GM12878 (cell line): ENCODE measurements at regions not wholly inside any gene's neighbourhood (a gene's known extent, or its start where the extent isn't known, plus 50 kb on each side); places are given as distances from the start of the nearest gene placed in this dataset.

ENCODE experiments used
- ATAC-seq: fragments of 200-7000 bp; cut with Tn5 transposase; 3 replicates; pipeline ENCODE4 v1.9.1; 2020; ENCODE audit warnings: mild to moderate bottlenecking, moderate library complexity
- BruUV-seq: library from RNA; stranded (reverse); fragments of 400-500 nt; replicated peaks from 2 replicates; lab custom pipeline; 2021; lab: Mats Ljungman, UMichigan
- CTCF ChIA-PET: fragments of 300-600 bp; sonication (Branson Sonifier 250); formaldehyde crosslinking; extraction: SDS; loops from one replicate; lab custom pipeline; 2021; ENCODE audit warnings: inconsistent platforms; lab: Yijun Ruan, JAX
- POLR2A ChIA-PET: fragments of 350-600 bp; formaldehyde crosslinking; extraction: SDS; loops from one replicate; lab custom pipeline; 2021; ENCODE audit warnings: inconsistent platforms; lab: Charles Lee
- RAD21 ChIA-PET: fragments of 300-600 bp; sonication (Branson Sonifier 250); formaldehyde crosslinking; loops from one replicate; lab custom pipeline; 2023; ENCODE audit warnings: antibody characterized with exemption; ENCODE audit not compliant: unreplicated experiment; lab: Charles Lee
- SMC1A ChIA-PET: fragments of 300-600 bp; sonication (Branson Sonifier 250); formaldehyde crosslinking; loops from one replicate; lab custom pipeline; 2023; ENCODE audit not compliant: unreplicated experiment, uncharacterized antibody; lab: Charles Lee
- DNase-seq: peaks from one replicate; pipeline ENCODE4 v3.0.0-alpha.2; 2011; ENCODE audit warnings: low read depth, low spot score
- FAIRE-seq: peaks from 3 replicates; lab custom pipeline; 2011; peaks lifted over from hg19 to GRCh38; lab: Jason Lieb, UNC
- H2AFZ ChIP-seq: 2 replicates; pipeline ENCODE4 v1.6.0; 2011; ENCODE audit warnings: low read depth, low read length, control low read depth; ENCODE audit not compliant: control insufficient read depth
- H3K27ac ChIP-seq: 2 replicates; pipeline ENCODE4 v1.5.1; 2011; ENCODE audit warnings: control low read depth; ENCODE audit not compliant: control insufficient read depth, insufficient read depth
- H3K27me3 ChIP-seq, 2 experiments: replicated peaks in 1 of 2; 2 replicates each; pipeline versions ENCODE4 v1.6.0 to v1.6.1; 2011; ENCODE audit warnings: low read length in 1 of 2; ENCODE audit not compliant: control insufficient read depth in 2 of 2, insufficient read depth in 2 of 2
- H3K36me3 ChIP-seq, 2 experiments: 2 replicates each; pipeline ENCODE4 v1.5.1; 2011; ENCODE audit warnings: low read length in 1 of 2; ENCODE audit not compliant: control insufficient read depth in 2 of 2, insufficient read depth in 2 of 2
- H3K4me1 ChIP-seq: 2 replicates; pipeline ENCODE4 v1.6.1; 2011; ENCODE audit warnings: mild to moderate bottlenecking, low read length, moderate library complexity, mixed read lengths; ENCODE audit not compliant: control insufficient read depth, insufficient read depth
- H3K4me2 ChIP-seq: 2 replicates; pipeline ENCODE4 v1.6.0; 2011; ENCODE audit warnings: control low read depth; ENCODE audit not compliant: control insufficient read depth, insufficient read depth
- H3K4me3 ChIP-seq: fragments of 200-600 bp; sonication (generic); 2 replicates; pipeline ENCODE4 v1.5.1; 2016
- H3K79me2 ChIP-seq: 2 replicates; pipeline ENCODE4 v1.6.0; 2011; ENCODE audit warnings: low read length; ENCODE audit not compliant: control insufficient read depth, insufficient read depth
- H3K9ac ChIP-seq: 2 replicates; pipeline ENCODE4 v1.8.0; 2011; ENCODE audit warnings: low read length, control low read depth, mixed read lengths; ENCODE audit not compliant: control insufficient read depth, insufficient read depth
- H3K9me3 ChIP-seq: replicated peaks from 3 replicates; pipeline ENCODE4 v1.5.1; 2011; ENCODE audit warnings: mild to moderate bottlenecking, low read length; ENCODE audit not compliant: control insufficient read depth, insufficient read depth
- H4K20me1 ChIP-seq: 2 replicates; pipeline ENCODE4 v1.6.0; 2011; ENCODE audit not compliant: control insufficient read depth, insufficient read depth
- KAT2A ChIP-seq: conservative IDR thresholded peaks from 2 replicates; pipeline ENCODE4 v1.6.1; 2011; ENCODE audit warnings: low read depth, low read length; ENCODE audit not compliant: control insufficient read depth
- NFIC ChIP-seq: IDR thresholded peaks from 2 replicates; pipeline ENCODE4 v1.6.1; 2012; ENCODE audit warnings: low read depth, mild to moderate bottlenecking, inconsistent platforms, low read length, moderate library complexity
- NFXL1 ChIP-seq: fragments of 450-650 bp; IDR thresholded peaks from 2 replicates; pipeline ENCODE4 v1.6.1; 2017; ENCODE audit warnings: antibody characterized with exemption, mild to moderate bottlenecking, borderline replicate concordance
- RUNX3 ChIP-seq: IDR thresholded peaks from 2 replicates; pipeline ENCODE4 v1.6.1; 2012; ENCODE audit warnings: low read length, inconsistent platforms
- SMC3 ChIP-seq: IDR thresholded peaks from 2 replicates; pipeline ENCODE4 v1.6.1; 2011; ENCODE audit warnings: low read length, improper control_type of control experiment, borderline replicate concordance
- STAT3 ChIP-seq: IDR thresholded peaks from 2 replicates; pipeline ENCODE4 v1.6.1; 2011; ENCODE audit warnings: low read depth, low read length, improper control_type of control experiment
- YBX1 ChIP-seq: fragments of 450-650 bp; IDR thresholded peaks from 2 replicates; pipeline ENCODE4 v1.6.1; 2016; ENCODE audit warnings: antibody characterized with exemption
- ZBED1 ChIP-seq: IDR thresholded peaks from 2 replicates; pipeline ENCODE4 v1.6.1; 2016; ENCODE audit warnings: borderline replicate concordance
- ZNF207 ChIP-seq: fragments of 450-650 bp; IDR thresholded peaks from 2 replicates; pipeline ENCODE4 v1.6.1; 2014; ENCODE audit warnings: antibody characterized with exemption, mild to moderate bottlenecking, borderline replicate concordance
- WGBS: methylation state at CpG from one replicate; pipeline ENCODE4 v1.1.6; 2016; ENCODE audit warnings: low lambda C conversion rate; ENCODE audit not compliant: insufficient replicate concordance, insufficient coverage; ENCODE audit errors: missing lambda C conversion rate; 5-methylcytosine and 5-hydroxymethylcytosine counted together
- in situ Hi-C: fragments of 300-500 bp; cut with MboI; formaldehyde crosslinking; loops from 9 replicates; pipeline ENCODE4 v1.14.3; 2018; ENCODE audit warnings: mixed read lengths
- intact Hi-C: fragments of 100-400 bp; cut with micrococcal nuclease; formaldehyde crosslinking; loops from one replicate; pipeline ENCODE4 v1.14.2; 2022; ENCODE audit not compliant: unreplicated experiment
- TF ChIP-seq, protein P1 (sequence below): fragments of 450-650 bp; IDR thresholded peaks from 2 replicates; pipeline ENCODE4 v1.6.1; 2016; ENCODE audit warnings: mild to moderate bottlenecking, moderate library complexity, borderline replicate concordance
- TF ChIP-seq, protein P2 (sequence below): fragments of 450-650 bp; conservative IDR thresholded peaks from 2 replicates; pipeline ENCODE4 v1.6.1; 2017; ENCODE audit warnings: mild to moderate bottlenecking, moderate library complexity
- TF ChIP-seq, protein P3 (sequence below): IDR thresholded peaks from 2 replicates; pipeline ENCODE4 v1.6.1; 2012; ENCODE audit warnings: low read depth, low read length, improper control_type of control experiment
- TF ChIP-seq, protein P4 (sequence below): IDR thresholded peaks from 2 replicates; pipeline ENCODE4 v1.6.1; 2011; ENCODE audit warnings: mild to moderate bottlenecking, low read depth, low read length, moderate library complexity; ENCODE audit not compliant: insufficient replicate concordance

DNA sequence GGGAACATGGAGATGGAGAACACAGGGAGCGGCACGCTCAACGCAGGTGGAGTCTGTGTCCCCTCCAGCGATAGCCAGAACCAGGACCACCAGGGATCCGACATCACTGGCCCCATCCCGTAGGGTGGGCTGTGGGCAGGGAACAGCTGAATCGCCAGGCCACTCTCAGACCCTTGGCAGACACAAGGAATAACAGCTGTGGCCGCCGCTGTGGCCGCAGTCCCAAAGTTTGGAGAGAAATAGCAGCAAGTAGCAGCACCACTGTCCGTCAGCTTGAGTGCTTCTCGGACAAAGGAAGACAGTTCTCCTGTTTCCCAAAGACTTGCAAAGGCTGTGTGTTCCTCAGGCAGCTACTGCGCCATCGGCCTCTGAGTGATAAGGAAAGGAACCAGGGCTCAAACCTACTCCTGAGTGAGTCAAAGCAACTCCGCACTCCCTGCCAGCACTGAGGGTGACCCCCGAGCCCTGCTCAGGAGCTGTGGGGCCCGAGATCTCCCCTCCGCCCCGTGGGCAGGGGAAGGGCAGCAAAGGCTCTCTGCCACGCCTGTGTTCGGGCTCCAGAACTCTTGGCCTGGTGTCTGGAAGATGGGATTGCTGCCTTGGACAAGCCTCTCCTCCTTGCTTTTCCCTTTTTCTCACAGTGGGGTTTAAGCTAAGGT, 82.3 kb upstream of the FAM20C start (continued):
- TF ChIP-seq ZBED1 (no peak), ZNF207 (no peak), YBX1 (no peak), KAT2A (no peak)

DNA sequence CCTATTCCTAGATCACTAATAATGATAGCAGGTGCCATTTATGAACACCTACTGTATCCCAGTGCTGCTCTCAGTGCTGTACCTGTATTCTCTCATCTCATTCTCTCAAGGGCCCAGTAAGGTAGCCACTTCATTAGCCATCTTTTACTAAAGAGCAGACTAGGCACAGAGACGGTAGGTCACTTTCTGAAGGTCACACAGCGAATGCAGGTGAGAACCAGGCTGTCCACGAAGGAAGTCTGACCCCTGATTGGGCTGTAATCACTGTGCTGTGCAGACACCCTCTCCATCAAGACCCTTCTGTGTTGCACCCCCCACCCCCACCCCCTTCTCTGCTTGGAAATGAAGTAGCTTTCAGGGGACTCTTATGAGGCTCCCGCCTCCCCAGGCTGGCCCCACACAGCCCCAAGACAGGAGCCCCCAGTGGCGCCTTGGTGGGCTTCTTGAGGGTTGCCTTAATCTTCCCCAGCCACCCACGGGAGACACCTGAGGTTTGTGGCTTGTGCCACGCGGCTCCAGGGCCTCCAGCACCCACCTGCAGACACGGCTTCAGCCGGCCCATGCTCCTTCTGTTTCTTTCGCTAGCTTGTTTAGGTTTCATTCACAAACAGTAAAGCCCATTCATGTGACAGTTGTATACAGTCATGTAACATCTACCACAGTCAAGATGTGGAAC, 81.7 kb upstream of the FAM20C start:
- RAD21 ChIA-PET, result no interaction called here
- TF ChIP-seq, protein P1, sequence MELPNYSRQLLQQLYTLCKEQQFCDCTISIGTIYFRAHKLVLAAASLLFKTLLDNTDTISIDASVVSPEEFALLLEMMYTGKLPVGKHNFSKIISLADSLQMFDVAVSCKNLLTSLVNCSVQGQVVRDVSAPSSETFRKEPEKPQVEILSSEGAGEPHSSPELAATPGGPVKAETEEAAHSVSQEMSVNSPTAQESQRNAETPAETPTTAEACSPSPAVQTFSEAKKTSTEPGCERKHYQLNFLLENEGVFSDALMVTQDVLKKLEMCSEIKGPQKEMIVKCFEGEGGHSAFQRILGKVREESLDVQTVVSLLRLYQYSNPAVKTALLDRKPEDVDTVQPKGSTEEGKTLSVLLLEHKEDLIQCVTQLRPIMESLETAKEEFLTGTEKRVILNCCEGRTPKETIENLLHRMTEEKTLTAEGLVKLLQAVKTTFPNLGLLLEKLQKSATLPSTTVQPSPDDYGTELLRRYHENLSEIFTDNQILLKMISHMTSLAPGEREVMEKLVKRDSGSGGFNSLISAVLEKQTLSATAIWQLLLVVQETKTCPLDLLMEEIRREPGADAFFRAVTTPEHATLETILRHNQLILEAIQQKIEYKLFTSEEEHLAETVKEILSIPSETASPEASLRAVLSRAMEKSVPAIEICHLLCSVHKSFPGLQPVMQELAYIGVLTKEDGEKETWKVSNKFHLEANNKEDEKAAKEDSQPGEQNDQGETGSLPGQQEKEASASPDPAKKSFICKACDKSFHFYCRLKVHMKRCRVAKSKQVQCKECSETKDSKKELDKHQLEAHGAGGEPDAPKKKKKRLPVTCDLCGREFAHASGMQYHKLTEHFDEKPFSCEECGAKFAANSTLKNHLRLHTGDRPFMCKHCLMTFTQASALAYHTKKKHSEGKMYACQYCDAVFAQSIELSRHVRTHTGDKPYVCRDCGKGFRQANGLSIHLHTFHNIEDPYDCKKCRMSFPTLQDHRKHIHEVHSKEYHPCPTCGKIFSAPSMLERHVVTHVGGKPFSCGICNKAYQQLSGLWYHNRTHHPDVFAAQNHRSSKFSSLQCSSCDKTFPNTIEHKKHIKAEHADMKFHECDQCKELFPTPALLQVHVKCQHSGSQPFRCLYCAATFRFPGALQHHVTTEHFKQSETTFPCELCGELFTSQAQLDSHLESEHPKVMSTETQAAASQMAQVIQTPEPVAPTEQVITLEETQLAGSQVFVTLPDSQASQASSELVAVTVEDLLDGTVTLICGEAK, result no peak
- TF ChIP-seq NFXL1 (no peak), NFIC (no peak), SMC3 (no peak), RUNX3 (no peak), STAT3 (no peak)
- TF ChIP-seq, protein P2, sequence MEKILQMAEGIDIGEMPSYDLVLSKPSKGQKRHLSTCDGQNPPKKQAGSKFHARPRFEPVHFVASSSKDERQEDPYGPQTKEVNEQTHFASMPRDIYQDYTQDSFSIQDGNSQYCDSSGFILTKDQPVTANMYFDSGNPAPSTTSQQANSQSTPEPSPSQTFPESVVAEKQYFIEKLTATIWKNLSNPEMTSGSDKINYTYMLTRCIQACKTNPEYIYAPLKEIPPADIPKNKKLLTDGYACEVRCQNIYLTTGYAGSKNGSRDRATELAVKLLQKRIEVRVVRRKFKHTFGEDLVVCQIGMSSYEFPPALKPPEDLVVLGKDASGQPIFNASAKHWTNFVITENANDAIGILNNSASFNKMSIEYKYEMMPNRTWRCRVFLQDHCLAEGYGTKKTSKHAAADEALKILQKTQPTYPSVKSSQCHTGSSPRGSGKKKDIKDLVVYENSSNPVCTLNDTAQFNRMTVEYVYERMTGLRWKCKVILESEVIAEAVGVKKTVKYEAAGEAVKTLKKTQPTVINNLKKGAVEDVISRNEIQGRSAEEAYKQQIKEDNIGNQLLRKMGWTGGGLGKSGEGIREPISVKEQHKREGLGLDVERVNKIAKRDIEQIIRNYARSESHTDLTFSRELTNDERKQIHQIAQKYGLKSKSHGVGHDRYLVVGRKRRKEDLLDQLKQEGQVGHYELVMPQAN, result no peak
- TF ChIP-seq, protein P3, sequence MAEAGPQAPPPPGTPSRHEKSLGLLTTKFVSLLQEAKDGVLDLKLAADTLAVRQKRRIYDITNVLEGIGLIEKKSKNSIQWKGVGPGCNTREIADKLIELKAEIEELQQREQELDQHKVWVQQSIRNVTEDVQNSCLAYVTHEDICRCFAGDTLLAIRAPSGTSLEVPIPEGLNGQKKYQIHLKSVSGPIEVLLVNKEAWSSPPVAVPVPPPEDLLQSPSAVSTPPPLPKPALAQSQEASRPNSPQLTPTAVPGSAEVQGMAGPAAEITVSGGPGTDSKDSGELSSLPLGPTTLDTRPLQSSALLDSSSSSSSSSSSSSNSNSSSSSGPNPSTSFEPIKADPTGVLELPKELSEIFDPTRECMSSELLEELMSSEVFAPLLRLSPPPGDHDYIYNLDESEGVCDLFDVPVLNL, result no peak
- TF ChIP-seq, protein P4, sequence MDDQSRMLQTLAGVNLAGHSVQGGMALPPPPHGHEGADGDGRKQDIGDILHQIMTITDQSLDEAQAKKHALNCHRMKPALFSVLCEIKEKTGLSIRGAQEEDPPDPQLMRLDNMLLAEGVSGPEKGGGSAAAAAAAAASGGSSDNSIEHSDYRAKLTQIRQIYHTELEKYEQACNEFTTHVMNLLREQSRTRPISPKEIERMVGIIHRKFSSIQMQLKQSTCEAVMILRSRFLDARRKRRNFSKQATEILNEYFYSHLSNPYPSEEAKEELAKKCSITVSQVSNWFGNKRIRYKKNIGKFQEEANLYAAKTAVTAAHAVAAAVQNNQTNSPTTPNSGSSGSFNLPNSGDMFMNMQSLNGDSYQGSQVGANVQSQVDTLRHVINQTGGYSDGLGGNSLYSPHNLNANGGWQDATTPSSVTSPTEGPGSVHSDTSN, result no peak

More for the DNA sequence above, 81.7 kb upstream of the FAM20C start:
- H3K27ac ChIP-seq, result no peak overlapping the region
- SMC1A ChIA-PET, result no interaction called here
- CTCF ChIA-PET, result no interaction called here
- H3K4me3 ChIP-seq, result no peak overlapping the region
- FAIRE-seq (no peak), DNase-seq (no peak), ATAC-seq (no peak)
- no peaks in the 10 kb centered on the region; the same call in 2 of the 3 replicates for H3K9me3 ChIP-seq
- H3K36me3 ChIP-seq, result no peaks in the 10 kb centered on the region
- no peaks in the 10 kb centered on the region for H3K4me1 ChIP-seq
- no peaks in the 10 kb centered on the region for H3K79me2 ChIP-seq
- BruUV-seq, result no TSS peak
- POLR2A ChIA-PET, result no interaction called here
- H2AFZ ChIP-seq, result no peak overlapping the region
- H4K20me1 ChIP-seq, result no peaks in the 10 kb centered on the region
- WGBS, result 21% methylated on average over 11 of the region's 11 CpGs
- H3K27me3 ChIP-seq, result no peaks in the 10 kb centered on the region; a peak in 1 of 4 replicates
- no peak overlapping the region for H3K4me2 ChIP-seq
- H3K9ac ChIP-seq, result no peak overlapping the region
- in situ Hi-C loops (no loop called here), intact Hi-C loops (no loop called here)
